ENCODE measurements at regions not wholly inside any gene's neighbourhood (a gene's known extent, or its start where the extent isn't known, plus 50 kb on each side); places are given as distances from the start of the nearest gene placed in this dataset.
"Not testable (repeated sequence)": the region's sequence is repeated elsewhere in the genome, so short reads cannot be mapped to it uniquely, and the experiment has no call there.

GRCh38 chr11:109708184-109708583 is 286.2 kb downstream of the C11orf87 start (continued):
- TF ChIP-seq NKRF (conservative IDR thresholded peaks at IDR 0.05) (no peak), NFIC (IDR thresholded peaks at IDR 0.05; ENCODE audit: low read depth, low read length) (no peak), SUPT20H (IDR thresholded peaks at IDR 0.05; ENCODE audit: borderline replicate concordance, control insufficient read depth, low read depth, low read length) (no peak), KLF5 (IDR thresholded peaks at IDR 0.05; ENCODE audit: partially characterized antibody) (no peak), TARDBP (IDR thresholded peaks at IDR 0.05; ENCODE audit: borderline replicate concordance) (no peak), RBBP5 (conservative IDR thresholded peaks at IDR 0.05) (no peak), PAX8 (IDR thresholded peaks at IDR 0.05) (no peak), SREBF1 (IDR thresholded peaks at IDR 0.05; ENCODE audit: low read length) (no peak)
- TF ChIP-seq, protein P1, sequence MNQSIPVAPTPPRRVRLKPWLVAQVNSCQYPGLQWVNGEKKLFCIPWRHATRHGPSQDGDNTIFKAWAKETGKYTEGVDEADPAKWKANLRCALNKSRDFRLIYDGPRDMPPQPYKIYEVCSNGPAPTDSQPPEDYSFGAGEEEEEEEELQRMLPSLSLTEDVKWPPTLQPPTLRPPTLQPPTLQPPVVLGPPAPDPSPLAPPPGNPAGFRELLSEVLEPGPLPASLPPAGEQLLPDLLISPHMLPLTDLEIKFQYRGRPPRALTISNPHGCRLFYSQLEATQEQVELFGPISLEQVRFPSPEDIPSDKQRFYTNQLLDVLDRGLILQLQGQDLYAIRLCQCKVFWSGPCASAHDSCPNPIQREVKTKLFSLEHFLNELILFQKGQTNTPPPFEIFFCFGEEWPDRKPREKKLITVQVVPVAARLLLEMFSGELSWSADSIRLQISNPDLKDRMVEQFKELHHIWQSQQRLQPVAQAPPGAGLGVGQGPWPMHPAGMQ (IDR thresholded peaks at IDR 0.05; ENCODE audit: borderline replicate concordance): no peak

GRCh38 chr11:109714444-109714843 is 292.5 kb downstream of the C11orf87 start:
- H3K9ac ChIP-seq (ENCODE audit: control insufficient read depth, insufficient read depth, low read length); POLR2A ChIA-PET; H3K27ac ChIP-seq (ENCODE audit: control insufficient read depth, insufficient read depth); CTCF ChIA-PET; DNase-seq (ENCODE audit: low read depth, low spot score); H3K4me2 ChIP-seq (ENCODE audit: control insufficient read depth, insufficient read depth); intact Hi-C loops (cut with micrococcal nuclease; ENCODE audit: unreplicated experiment); RAD21 ChIA-PET (ENCODE audit: unreplicated experiment); H2AFZ ChIP-seq (ENCODE audit: control insufficient read depth, low read depth, low read length); BruUV-seq (replicated peaks); H3K9me3 ChIP-seq (replicated peaks; ENCODE audit: control insufficient read depth, insufficient read depth, low read length); H3K27me3 ChIP-seq (replicated peaks in 1 of 2; ENCODE audit: control insufficient read depth in 2 of 2, insufficient read depth in 2 of 2, low read length in 1 of 2); FAIRE-seq; ATAC-seq; H3K79me2 ChIP-seq (ENCODE audit: control insufficient read depth, insufficient read depth, low read length); in situ Hi-C loops (cut with MboI); H3K4me1 ChIP-seq (ENCODE audit: control insufficient read depth, insufficient read depth, low read length); H4K20me1 ChIP-seq (ENCODE audit: control insufficient read depth, insufficient read depth); H3K36me3 ChIP-seq (ENCODE audit: control insufficient read depth in 2 of 2, insufficient read depth in 2 of 2, low read length in 1 of 2); H3K4me3 ChIP-seq: not testable (repeated sequence)
- WGBS (ENCODE audit: insufficient coverage, insufficient replicate concordance, low lambda C conversion rate, missing lambda C conversion rate): 0% methylated on average over 2 of the region's 2 CpGs
- SMC1A ChIA-PET (ENCODE audit: uncharacterized antibody, unreplicated experiment): interaction anchor here (0.7 kb wide), 1 partner anchor 225 kb away, joined by 3 read pairs; no protein-coding TSS in a partner anchor

- H3K36me3 ChIP-seq (ENCODE audit: control insufficient read depth in 2 of 2, insufficient read depth in 2 of 2, low read length in 1 of 2); H3K79me2 ChIP-seq (ENCODE audit: control insufficient read depth, insufficient read depth, low read length); H2AFZ ChIP-seq (ENCODE audit: control insufficient read depth, low read depth, low read length); H3K27ac ChIP-seq (ENCODE audit: control insufficient read depth, insufficient read depth); H3K27me3 ChIP-seq (replicated peaks in 1 of 2; ENCODE audit: control insufficient read depth in 2 of 2, insufficient read depth in 2 of 2, low read length in 1 of 2); ATAC-seq; H3K4me1 ChIP-seq (ENCODE audit: control insufficient read depth, insufficient read depth, low read length); H3K9ac ChIP-seq (ENCODE audit: control insufficient read depth, insufficient read depth, low read length); H3K4me2 ChIP-seq (ENCODE audit: control insufficient read depth, insufficient read depth); SMC1A ChIA-PET (ENCODE audit: uncharacterized antibody, unreplicated experiment); CTCF ChIA-PET; H3K9me3 ChIP-seq (replicated peaks; ENCODE audit: control insufficient read depth, insufficient read depth, low read length); BruUV-seq (replicated peaks); RAD21 ChIA-PET (ENCODE audit: unreplicated experiment); POLR2A ChIA-PET; intact Hi-C loops (cut with micrococcal nuclease; ENCODE audit: unreplicated experiment); FAIRE-seq; in situ Hi-C loops (cut with MboI); H4K20me1 ChIP-seq (ENCODE audit: control insufficient read depth, insufficient read depth); H3K4me3 ChIP-seq; DNase-seq (ENCODE audit: low read depth, low spot score): not testable (repeated sequence)
- WGBS (ENCODE audit: insufficient coverage, insufficient replicate concordance, low lambda C conversion rate, missing lambda C conversion rate): 0% methylated on average over 4 of the region's 4 CpGs
Measured at GRCh38 chr11:109715424-109715823, 293.4 kb downstream of the C11orf87 start.
